HG03565 (cell line): ENCODE measurements at regions not wholly inside any gene's neighbourhood (a gene's known extent, or its start where the extent isn't known, plus 50 kb on each side); places are given as distances from the start of the nearest gene placed in this dataset.

Experiments used
- ATAC-seq: cut with Tn5 transposase; IDR thresholded peaks from one replicate; pipeline ENCODE4 v1.9.1; 2021; ENCODE audit warnings: mild to moderate bottlenecking, moderate library complexity; ENCODE audit not compliant: unreplicated experiment

- ATAC-seq: no peak
These were observed 99.2 kb downstream of the C12orf50 start for GRCh38 chr12:87930033-87930432.

- ATAC-seq: no peak
These were observed 99.9 kb downstream of the C12orf50 start for GRCh38 chr12:87929346-87929745.

- no peak for ATAC-seq
These were observed 101.2 kb downstream of the C12orf50 start for GRCh38 chr12:87928031-87928430.

DNA sequence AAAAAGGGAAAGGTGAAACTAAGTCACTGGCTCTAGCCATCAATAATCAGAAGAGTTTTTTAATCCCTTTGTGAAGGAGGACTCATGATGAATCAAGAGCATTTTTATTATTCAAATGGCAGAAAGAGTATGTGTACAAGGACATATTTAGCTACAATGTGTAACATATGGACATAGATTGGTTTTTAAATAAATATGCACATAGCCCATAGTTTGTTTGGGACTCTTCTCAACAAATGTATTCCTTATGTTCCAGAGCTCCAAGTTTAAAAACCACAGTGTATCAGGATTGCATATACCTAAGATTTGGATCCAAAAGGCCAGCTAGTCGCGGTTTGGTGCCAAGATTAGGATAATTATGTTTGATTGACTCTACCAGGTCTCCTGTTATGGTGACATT lies 104.2 kb downstream of the C12orf50 start:
- no peak for ATAC-seq

DNA sequence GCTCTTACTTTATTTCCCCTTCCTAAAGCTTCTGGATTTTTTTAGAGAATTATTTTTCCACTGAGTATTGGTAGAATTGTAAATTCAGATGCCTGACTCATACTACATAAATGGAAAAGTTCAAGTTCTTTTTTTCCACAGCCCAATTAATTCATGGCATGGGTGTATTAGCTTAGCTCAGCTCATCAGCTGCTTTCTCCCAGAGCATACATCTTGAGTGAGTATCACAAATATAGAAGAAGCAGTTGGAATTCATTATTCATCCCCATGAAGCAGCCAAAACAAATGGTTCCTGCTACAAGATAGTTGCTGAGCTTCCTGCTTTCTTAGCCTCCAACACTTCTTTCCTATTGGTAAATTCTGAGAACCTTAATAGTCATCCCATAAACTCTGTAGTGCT lies 105.1 kb downstream of the C12orf50 start:
- no peak for ATAC-seq

DNA sequence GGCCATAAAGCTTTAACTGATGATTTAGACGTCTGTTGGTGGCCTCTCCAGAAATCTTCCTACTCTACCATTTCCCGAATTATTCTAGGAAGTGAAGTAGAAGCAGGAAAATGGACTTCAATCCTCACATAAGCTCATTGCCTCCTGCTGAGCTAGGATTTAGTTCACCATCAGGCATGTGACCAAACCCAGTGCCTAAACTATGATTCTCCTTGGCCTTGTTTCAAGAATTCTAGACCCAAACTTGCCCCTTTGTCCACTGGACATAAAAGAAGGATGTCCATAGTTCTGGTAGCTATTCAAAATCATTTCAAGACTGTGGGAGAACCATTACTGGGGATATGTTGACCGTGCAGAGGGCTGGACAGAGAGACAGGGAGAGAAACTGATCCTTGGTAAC lies 105.8 kb downstream of the C12orf50 start:
- no peak for ATAC-seq

- no peak for ATAC-seq
These were observed 106.5 kb downstream of the C12orf50 start for GRCh38 chr12:87922736-87923135.

DNA sequence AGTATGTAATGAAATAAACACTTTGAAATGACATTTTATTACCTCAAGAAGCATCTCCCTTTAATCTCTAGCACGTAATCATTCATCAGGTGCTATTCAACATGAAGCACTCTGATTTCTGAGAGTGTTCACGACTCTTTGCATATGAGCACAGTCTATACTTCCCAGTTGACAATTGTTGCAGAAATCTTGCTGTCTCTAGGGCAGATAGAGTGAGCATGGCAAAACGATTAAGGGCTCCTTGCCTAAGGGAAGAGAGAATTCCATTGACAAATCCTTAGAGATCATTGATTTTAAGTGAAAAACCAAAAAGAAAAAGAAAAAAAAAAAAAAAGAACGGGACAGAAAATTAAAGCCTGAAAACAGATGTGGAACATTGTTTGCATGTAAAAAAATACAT lies 107.6 kb downstream of the C12orf50 start:
- ATAC-seq: no peak

DNA sequence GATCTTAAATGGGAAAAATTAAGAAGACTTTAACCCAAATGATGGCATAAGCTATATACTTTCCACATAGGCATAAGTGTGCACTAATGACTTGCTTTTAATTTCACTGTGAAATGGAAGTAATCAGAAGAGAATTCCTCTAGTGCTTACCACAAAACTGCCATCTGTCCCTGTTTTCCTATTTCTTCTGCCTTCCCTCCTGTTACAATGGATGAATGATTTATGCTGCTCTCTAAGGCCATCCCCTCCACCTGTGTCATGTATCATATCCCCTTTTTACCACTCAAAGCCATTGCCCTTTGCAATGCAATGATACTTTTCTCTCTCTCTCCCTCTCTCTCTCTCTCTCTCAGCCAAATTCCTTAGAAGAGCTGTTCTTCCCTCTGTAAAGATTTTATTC lies 109.1 kb downstream of the C12orf50 start:
- ATAC-seq: no peak

GRCh38 chr12:87901457-87901856 lies 127.7 kb downstream of the C12orf50 start:
- no peak for ATAC-seq

DNA sequence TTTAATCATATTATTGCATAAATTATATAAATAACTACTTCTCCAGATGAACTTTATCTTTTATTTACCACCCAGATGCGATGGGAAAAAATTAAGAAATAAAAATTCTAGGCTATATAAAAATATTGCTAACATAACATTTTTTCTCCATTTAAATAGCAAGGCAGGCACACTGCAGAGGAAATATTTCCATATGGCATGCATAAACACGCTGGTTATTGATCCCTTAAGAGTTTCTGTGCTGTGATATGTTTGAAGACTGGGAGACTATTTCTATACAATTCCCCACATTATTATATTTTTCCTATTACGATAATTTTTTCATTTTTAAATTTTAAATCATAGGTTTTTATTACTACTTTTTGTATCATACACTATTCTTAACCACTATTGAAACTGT lies 131.5 kb downstream of the C12orf50 start:
- no peak for ATAC-seq

- no peak for ATAC-seq
These were observed 145.4 kb downstream of the C12orf50 start for GRCh38 chr12:87883806-87884205.

DNA sequence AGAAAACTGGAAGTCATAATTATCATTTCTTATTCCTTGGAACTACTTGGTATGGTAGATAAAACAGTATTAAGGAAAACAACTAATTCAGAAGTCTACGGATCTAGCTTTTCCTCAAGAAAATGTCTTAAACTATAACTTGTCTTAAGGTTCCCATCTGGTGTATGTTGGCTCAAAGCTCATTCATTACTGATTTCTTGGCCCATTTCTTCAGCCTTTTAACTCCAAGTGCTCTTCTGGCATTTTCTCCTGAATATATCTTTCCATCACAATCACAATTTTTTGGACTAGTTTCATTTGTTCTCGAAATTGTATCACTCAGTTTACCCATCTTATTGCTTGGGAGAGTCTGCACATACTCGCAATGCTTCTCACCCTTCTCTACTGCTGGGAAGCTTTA lies 150.1 kb downstream of the C12orf50 start:
- ATAC-seq: no peak

- ATAC-seq: no peak
These were observed 158.4 kb downstream of the C12orf50 start for GRCh38 chr12:87870493-87871460.

- ATAC-seq: peak; percentile 44
These were observed 159.1 kb downstream of the C12orf50 start for GRCh38 chr12:87870061-87870460.

GRCh38 chr12:87866578-87867292 lies 162.5 kb downstream of the C12orf50 start:
- peak; percentile 55 for ATAC-seq

DNA sequence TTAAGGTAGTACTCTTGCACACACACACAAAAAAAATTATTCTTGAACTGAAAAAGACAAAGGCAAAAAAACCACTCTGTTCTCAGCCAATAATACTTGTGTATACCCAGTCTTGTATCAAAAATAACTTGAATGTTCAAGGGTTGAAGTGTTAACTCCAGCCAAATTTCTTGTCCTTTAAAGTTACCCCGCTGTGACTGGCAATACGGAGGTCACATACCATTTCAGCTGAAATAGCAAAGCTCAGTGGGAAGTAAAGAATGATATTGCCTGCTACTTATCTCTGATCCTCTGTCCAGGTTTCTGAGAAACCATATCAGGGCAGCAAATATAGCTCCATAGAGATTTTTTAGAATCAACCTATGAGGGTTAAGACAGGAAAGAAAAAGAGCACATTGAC lies 167.4 kb downstream of the C12orf50 start:
- ATAC-seq: no peak

DNA sequence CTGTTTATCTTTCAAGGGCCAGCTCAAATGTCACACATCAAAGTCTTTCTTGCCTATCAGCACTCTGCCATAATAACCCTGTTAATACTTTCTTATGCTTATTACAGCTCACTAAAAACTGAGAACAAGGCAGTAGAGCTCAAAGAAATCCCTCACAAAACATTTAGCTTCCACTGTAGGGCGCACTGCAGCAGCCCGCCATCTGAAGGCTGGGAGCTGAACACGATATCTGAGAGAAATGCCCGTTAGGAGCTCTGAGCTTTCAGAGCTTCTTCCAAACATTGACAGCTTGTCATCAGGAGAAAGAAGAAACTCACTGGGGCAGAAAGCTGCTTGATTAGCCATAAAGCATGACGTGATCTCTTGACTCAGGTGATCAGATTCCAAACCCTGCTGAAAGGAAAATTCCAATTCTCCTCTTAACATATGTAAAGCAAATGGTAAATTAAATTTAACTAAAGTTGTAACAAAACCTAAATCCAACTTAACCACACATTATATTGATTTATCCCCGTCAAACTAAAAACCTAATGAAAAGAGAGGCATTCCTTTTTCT lies 175.7 kb downstream of the C12orf50 start:
- ATAC-seq: no peak

GRCh38 chr12:87849074-87849473 lies 180.1 kb downstream of the C12orf50 start:
- ATAC-seq: no peak

DNA sequence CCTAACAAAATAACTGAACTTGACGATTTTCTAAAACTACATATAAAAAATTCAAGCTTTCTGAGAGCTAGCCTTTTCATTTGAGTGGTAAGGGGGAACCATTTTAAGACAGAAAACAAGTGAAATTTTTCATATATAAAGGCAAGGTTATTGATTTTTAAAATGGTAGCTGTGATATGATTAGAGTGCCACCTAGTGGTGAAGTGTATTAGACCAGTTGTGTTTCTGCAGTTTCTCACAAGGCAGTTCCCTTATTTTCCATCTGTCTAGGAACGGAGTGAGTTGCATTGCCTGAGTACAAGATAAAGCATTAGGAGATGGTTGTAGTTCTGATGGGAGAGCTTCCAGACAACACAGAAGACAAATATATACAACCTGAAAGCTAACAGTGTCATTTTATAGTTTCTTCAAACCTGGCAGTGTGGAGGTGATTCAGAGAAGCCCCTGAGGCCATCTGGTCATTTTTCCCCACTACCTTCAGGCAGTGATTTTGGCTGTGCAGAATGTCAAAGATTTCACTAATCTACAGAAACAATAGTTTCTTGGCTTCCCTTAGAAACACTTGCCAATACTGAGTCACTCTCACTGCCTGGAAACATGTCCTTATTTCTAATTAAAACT lies 180.8 kb downstream of the C12orf50 start:
- peak; percentile 79 for ATAC-seq

DNA sequence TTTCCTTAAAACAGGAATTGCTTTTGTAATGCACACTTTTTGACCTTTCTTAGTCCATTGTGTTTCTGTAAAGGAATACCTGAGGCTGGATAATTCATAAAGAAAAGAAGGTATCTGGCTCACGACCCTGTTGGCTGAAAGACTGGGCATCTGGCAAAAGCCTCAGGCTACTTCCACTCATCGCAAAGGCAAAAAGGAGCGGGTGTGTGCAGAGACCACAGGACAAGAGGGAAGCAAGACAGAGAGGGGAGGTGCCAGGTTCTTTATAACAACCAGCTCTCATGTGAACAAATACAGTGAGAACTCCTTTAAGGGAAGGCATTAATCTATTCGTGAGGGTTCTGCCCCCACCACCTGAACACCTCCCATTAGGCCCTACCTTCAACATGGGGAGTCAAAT lies 182.1 kb downstream of the C12orf50 start:
- no peak for ATAC-seq
